SK-N-SH (cell line): ENCODE measurements at regions not wholly inside any gene's neighbourhood (a gene's known extent, or its start where the extent isn't known, plus 50 kb on each side); places are given as distances from the start of the nearest gene placed in this dataset.

Experiments
- POLR2AphosphoS5 ChIP-seq: IDR thresholded peaks from 2 replicates; pipeline ENCODE4 v1.6.1; 2012; ENCODE audit warnings: low read depth, low read length
- TF ChIP-seq, protein P1 (sequence below): fragments of 200-600 bp; sonication (generic); IDR thresholded peaks from 2 replicates; pipeline ENCODE4 v1.6.1; 2017; ENCODE audit warnings: antibody characterized with exemption, mild to moderate bottlenecking, moderate library complexity

DNA sequence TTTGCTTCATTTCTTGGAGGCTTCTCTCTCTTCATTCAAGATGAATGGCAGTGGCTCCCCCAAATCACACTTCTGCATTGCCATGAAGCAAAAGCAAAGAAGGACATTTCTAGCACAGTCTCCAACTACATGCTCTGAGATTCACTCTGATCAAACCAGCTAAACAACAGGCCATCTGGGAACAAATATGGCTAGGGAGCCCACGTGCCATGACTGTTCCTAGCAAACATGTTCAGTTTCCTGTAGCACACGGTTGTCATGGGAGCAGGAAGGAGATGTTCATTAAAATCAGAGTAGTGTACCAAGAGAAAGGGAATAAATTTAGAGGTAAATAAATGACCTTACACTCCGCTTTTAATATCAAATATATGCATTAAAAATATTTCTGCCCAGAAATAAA is 327.3 kb downstream of the GBE1 start:
- TF ChIP-seq, protein P1, sequence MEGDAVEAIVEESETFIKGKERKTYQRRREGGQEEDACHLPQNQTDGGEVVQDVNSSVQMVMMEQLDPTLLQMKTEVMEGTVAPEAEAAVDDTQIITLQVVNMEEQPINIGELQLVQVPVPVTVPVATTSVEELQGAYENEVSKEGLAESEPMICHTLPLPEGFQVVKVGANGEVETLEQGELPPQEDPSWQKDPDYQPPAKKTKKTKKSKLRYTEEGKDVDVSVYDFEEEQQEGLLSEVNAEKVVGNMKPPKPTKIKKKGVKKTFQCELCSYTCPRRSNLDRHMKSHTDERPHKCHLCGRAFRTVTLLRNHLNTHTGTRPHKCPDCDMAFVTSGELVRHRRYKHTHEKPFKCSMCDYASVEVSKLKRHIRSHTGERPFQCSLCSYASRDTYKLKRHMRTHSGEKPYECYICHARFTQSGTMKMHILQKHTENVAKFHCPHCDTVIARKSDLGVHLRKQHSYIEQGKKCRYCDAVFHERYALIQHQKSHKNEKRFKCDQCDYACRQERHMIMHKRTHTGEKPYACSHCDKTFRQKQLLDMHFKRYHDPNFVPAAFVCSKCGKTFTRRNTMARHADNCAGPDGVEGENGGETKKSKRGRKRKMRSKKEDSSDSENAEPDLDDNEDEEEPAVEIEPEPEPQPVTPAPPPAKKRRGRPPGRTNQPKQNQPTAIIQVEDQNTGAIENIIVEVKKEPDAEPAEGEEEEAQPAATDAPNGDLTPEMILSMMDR, result no peak
- TF ChIP-seq POLR2AphosphoS5, result no peak
